ENCODE measurements at regions not wholly inside any gene's neighbourhood (a gene's known extent, or its start where the extent isn't known, plus 50 kb on each side); places are given as distances from the start of the nearest gene placed in this dataset.

GRCh38 chr1:234866007-234866866, 256.3 kb upstream of the IRF2BP2 start (continued):
- TF ChIP-seq NONO (IDR thresholded peaks at IDR 0.05; ENCODE audit: low read depth in 2 of 2, low read length in 1 of 2) = peak in 1 of 2 experiments; percentile 13; a peak in 1 of 4 replicates
- TF ChIP-seq, protein P1, sequence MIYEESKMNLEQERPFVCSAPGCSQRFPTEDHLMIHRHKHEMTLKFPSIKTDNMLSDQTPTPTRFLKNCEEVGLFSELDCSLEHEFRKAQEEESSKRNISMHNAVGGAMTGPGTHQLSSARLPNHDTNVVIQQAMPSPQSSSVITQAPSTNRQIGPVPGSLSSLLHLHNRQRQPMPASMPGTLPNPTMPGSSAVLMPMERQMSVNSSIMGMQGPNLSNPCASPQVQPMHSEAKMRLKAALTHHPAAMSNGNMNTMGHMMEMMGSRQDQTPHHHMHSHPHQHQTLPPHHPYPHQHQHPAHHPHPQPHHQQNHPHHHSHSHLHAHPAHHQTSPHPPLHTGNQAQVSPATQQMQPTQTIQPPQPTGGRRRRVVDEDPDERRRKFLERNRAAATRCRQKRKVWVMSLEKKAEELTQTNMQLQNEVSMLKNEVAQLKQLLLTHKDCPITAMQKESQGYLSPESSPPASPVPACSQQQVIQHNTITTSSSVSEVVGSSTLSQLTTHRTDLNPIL (CRISPR knock-in tag; IDR thresholded peaks at IDR 0.05) = peak; percentile 51; the same call in 1 of the 2 replicates
- TF ChIP-seq TFAP4 (CRISPR knock-in tag; IDR thresholded peaks at IDR 0.05; ENCODE audit: borderline replicate concordance) = peak; percentile 100
- peak; percentile 7; the same call in 1 of the 2 replicates for TF ChIP-seq MTA2 (IDR thresholded peaks at IDR 0.05; ENCODE audit: low read depth)
- TF ChIP-seq ZBTB7A (IDR thresholded peaks at IDR 0.05; ENCODE audit: borderline replicate concordance, control insufficient read depth, low read depth, low read length) = no peak
- no peak for TF ChIP-seq EWSR1 (IDR thresholded peaks at IDR 0.05; ENCODE audit: borderline replicate concordance, low read depth, partially characterized antibody)
- TF ChIP-seq HMG20B (CRISPR knock-in tag; IDR thresholded peaks at IDR 0.05) = no peak
- TF ChIP-seq ZNF140 (CRISPR knock-in tag; IDR thresholded peaks at IDR 0.05) = no peak
- TF ChIP-seq, protein P2, sequence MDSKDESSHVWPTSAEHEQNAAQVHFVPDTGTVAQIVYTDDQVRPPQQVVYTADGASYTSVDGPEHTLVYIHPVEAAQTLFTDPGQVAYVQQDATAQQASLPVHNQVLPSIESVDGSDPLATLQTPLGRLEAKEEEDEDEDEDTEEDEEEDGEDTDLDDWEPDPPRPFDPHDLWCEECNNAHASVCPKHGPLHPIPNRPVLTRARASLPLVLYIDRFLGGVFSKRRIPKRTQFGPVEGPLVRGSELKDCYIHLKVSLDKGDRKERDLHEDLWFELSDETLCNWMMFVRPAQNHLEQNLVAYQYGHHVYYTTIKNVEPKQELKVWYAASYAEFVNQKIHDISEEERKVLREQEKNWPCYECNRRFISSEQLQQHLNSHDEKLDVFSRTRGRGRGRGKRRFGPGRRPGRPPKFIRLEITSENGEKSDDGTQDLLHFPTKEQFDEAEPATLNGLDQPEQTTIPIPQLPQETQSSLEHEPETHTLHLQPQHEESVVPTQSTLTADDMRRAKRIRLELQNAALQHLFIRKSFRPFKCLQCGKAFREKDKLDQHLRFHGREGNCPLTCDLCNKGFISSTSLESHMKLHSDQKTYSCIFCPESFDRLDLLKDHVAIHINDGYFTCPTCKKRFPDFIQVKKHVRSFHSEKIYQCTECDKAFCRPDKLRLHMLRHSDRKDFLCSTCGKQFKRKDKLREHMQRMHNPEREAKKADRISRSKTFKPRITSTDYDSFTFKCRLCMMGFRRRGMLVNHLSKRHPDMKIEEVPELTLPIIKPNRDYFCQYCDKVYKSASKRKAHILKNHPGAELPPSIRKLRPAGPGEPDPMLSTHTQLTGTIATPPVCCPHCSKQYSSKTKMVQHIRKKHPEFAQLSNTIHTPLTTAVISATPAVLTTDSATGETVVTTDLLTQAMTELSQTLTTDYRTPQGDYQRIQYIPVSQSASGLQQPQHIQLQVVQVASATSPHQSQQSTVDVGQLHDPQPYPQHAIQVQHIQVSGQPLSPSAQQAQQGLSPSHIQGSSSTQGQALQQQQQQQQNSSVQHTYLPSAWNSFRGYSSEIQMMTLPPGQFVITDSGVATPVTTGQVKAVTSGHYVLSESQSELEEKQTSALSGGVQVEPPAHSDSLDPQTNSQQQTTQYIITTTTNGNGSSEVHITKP (IDR thresholded peaks at IDR 0.05; ENCODE audit: partially characterized antibody) = peak; percentile 94
- TF ChIP-seq SIN3B (IDR thresholded peaks at IDR 0.05; ENCODE audit: low read depth) = no peak
- TF ChIP-seq ZNF165 (CRISPR knock-in tag; IDR thresholded peaks at IDR 0.05; ENCODE audit: borderline replicate concordance) = no peak
- no peak for TF ChIP-seq ZNF699 (CRISPR knock-in tag; IDR thresholded peaks at IDR 0.05; ENCODE audit: insufficient replicate concordance)
- TF ChIP-seq, protein P3, sequence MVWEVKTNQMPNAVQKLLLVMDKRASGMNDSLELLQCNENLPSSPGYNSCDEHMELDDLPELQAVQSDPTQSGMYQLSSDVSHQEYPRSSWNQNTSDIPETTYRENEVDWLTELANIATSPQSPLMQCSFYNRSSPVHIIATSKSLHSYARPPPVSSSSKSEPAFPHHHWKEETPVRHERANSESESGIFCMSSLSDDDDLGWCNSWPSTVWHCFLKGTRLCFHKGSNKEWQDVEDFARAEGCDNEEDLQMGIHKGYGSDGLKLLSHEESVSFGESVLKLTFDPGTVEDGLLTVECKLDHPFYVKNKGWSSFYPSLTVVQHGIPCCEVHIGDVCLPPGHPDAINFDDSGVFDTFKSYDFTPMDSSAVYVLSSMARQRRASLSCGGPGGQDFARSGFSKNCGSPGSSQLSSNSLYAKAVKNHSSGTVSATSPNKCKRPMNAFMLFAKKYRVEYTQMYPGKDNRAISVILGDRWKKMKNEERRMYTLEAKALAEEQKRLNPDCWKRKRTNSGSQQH (CRISPR knock-in tag; IDR thresholded peaks at IDR 0.05) = no peak
- TF ChIP-seq TAF1 (IDR thresholded peaks at IDR 0.05; ENCODE audit: control insufficient read depth, extremely low read depth, insufficient read depth, low read length, severe bottlenecking) = peak; percentile 43
- TF ChIP-seq ZZZ3 (IDR thresholded peaks at IDR 0.05) = no peak
- TF ChIP-seq RBM14 (IDR thresholded peaks at IDR 0.05; ENCODE audit: borderline replicate concordance, insufficient read depth, low read depth, low read length) = no peak
- no peak for TF ChIP-seq GATAD2A (IDR thresholded peaks at IDR 0.05)

Measured in K562 (cell line).